ENCODE measurements at regions not wholly inside any gene's neighbourhood (a gene's known extent, or its start where the extent isn't known, plus 50 kb on each side); places are given as distances from the start of the nearest gene placed in this dataset.

DNA sequence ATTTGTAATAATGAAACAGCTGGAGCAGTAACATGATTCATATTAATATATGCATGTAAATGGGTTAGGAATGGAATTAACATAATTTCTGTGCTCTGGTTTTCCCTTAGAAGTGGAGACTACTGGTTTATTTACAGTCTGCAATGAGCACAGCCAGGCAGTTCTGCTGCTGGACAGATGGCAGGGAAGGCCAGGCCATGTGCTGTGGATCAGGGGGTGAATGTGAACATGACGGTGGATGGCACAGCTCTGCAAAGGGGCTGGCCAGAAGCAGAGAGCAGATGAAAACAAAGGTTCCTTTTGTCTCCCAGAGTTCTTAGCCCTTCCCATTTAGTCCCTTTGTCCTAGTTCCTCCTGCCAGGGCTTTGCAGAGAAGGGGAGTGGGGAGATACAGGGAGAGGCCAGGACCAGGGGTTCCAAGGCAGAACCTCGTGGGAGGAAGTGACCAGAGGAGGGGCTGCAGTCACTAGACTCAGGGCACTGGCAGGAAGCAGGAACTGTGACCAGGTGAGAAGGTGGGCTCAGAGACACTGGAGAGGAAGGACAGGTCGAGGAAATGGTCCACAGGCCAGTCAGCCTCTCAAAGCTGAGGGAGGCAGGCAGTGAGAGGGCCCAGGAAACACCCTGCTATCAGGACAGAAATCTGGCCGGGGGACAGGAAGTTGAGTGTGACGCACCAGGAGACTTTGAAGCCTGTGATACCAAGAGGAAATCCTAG is 112.9 kb upstream of the ATP8B1 start:
- DNase-seq (ENCODE audit: low read depth) = no peak

DNA sequence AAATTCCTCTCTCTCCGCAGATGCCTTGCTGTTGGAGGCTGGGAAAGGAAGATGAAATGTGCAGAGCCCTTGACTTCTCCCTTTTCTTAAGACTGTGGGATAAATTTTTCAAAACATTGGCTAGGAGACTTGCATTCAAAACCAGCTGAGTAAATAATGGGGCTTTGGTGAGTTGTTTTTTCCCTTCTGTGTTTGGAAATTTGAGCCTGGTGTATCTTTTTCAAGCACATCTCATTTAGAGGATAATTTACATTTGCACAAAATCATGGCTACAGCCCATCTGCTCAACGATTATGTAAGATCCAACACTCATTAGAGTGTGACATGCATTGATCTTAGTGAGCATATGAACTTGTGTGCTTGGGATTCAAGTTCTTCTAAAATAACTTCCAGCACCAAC is 112.1 kb upstream of the ATP8B1 start:
- no peak for DNase-seq (ENCODE audit: low read depth)

DNA sequence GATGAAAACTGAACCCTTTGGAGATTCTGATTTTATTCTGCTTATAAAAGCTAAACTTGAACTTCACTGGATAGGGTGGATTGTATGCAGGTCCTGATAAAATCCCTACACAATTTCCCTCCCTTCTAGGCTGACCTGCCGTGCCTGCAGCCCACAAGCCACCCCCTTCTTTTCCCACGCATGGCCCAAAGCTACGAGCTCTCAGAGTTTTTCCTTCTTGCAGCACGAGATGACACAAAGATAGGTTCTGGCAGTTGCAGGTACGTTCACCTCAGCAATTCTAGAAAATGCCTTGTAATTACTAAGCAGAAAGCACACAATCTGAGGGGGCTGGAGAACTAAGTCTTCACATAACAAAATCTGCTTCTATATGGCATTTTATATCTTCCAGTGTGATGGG is 110.6 kb upstream of the ATP8B1 start:
- DNase-seq (ENCODE audit: low read depth) = no peak

DNA sequence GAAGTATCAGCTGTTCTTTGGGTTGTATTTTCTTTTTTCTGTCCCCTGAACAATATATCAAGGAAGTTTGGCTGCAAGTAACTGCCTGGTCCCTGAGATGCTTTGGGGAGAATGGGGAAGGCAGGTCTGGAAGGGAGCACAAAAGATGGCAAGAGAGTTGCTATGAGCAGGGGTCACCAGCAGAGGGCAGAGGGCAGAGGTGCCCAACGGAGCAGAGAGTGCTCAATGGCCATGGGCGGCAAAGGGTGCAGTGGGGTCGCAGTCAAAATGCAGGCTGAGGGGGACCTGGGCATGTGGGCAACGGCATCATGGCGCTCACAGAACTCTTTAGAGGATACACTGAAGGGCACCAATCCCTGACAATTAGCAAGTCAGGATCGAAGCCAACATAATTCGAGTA is 107.7 kb upstream of the ATP8B1 start:
- DNase-seq (ENCODE audit: low read depth) = no peak

DNA sequence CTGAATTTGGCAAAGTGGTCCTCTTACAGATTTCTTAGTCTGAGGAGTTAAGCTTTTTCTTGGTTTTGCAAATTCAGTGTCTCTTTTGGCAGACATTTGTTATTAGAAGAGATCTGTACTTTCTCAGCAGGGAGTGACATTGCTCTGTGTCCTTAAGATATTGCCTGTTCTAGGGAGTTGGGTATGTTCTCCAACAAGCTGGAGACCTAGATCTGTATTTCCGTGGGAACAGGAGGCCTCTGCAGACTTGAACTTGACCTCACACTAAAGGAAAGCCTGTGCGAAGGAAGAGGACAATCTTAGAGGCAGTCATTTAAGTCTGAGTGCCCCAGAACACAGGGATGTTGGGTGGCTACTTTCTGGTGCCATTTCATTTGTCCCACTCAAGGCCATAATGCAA is 107.0 kb upstream of the ATP8B1 start:
- DNase-seq (ENCODE audit: low read depth) = no peak

DNA sequence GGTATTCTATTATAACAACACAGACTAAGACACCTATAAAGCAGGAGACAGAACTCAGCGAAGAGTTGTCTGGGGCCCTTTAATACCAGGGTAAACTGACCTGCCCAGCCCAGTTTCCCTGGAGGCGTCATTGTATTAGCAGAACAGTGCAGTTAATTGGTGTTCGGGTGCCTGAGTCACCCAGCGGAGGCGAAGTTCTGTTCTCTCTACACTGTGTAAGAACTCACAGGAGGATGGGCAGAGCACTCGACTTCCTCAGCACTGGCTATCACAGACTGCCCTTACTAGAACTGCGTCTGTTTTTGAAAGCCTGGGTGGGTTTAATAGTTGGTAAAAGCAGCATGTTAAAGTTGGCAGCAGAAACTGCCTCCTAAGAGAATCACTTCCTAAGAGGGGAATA is 106.5 kb upstream of the ATP8B1 start:
- no peak for DNase-seq (ENCODE audit: low read depth)

DNA sequence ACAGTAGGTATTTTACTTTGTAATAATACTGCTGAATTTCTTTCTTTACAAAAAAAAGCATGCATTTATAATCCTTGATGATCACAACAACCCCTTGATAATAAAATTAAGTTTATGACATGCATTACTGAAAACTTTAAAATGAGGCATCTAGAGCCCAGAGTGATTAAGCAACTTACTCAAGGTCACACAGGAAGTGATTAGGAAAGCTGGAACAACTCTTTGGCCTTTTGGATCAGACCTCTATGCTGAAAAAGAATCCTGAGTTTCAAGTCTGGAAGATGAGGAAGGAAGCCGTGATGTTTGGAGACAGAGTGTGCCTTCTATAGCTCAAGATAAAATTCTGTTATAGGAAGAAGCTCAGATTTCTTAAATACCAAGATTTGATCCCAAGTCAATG is 105.0 kb upstream of the ATP8B1 start:
- no peak for DNase-seq (ENCODE audit: low read depth)

DNA sequence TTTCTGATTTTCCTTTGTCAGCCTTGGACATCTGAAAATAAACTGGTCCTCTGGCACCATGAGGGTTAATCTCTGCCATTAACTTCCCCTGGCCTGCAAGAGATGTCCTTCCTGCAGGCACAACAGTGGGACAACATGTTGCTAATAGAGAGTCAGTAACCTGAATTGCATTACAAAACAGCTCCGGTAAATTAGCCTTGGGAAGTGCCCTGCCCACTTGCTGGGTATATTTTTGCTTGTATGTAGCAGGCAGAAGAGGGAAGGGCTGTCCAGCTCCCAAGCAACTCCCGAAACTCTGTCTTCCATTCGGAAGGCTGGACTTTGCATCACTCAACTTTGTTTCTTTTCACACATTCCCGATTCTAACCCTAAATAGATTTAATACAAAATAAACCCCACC is 104.4 kb upstream of the ATP8B1 start:
- DNase-seq (ENCODE audit: low read depth) = no peak

DNA sequence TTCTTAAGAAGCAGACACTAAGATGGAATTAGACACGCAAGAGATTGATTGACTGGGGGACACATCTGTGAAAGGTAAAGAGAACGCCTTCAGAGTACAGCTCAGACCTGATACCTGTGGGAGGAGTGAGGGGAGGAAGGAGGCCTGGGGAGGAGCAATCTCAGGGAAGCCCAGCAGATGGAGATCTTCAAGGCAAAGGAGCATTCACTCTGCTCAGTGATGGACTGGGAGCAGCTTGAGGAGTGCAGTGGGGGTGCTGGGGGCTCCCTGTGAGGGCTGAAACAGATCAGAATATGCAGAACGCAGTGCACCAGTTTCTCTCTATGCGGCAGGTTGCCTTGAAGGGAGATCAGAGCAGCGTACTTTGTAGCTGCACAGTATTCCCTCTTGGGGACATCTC is 103.7 kb upstream of the ATP8B1 start:
- DNase-seq (ENCODE audit: low read depth) = no peak

DNA sequence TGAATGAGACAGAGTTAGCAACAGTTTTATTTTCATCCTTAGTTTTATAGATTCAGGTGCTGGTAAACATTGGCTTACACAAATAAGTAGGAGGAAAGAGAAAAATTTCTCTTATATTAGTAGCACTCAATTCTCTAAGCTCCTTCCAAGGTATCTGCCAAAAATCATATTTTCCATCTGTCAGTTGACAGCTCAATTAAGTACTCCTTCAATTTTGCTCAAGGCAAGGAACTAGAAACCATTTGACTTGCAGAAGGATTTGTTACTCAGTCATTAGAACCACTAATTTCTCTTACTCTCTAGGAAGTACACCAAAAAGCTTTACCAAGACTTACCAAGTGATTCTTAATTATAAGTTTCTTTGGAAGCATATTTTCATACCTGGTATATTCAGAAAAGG is 101.4 kb upstream of the ATP8B1 start:
- DNase-seq (ENCODE audit: low read depth) = no peak

DNA sequence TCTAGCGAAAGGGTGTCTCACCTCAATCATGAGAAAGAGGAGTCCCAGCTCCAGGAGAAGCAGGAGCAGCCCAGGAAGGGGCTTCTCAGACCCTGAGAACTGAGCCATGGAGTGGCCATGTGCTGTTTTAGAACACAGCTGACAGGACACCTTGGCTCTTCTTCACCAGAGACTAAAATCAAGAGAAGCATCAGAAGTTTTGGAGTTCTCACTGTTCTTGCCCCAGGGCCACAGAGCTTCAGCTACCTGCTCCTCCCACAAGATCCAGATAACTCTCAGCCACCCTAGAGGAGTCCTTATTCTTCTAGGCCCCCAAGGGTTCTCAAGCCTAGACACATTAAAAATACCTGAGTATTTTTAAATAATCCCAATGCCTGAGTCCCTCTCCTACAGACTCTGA is 99.6 kb upstream of the ATP8B1 start:
- DNase-seq (ENCODE audit: low read depth) = no peak

DNA sequence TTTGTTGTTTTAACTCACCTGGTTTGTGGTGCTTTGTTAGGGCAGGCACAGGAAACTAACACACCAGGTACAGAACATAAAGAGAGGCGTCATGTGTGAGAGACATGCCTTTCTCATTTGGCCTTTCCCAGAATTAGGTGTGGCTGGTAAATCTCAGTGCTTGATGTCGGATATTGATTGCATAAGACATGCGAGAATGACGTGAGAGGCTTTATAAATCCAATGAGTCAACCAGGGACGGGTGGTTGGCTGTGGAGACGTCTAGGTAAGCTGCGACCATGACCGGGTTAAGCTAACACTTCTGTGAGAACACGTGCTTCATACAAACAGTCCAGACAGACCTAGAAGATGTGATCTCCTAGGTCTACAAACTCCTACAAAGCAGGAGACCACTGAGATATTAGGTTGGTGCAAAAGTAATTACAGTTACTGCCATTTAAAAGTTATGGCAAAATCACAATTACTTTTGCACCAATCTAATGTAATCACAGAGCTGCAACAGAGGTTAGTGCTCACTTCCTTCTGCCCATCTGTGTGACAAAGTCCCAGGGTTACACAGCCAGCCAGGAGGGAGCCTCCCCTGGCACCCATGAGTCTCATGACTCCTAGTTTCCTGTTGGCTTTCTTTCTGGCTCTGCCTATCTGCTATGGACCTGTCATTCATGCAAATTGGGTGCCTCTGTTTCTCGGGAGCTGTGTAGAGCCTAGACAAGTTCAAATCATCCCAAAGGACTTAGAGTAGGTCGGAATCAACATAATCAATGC is 98.9 kb upstream of the ATP8B1 start:
- DNase-seq (ENCODE audit: low read depth) = no peak

DNA sequence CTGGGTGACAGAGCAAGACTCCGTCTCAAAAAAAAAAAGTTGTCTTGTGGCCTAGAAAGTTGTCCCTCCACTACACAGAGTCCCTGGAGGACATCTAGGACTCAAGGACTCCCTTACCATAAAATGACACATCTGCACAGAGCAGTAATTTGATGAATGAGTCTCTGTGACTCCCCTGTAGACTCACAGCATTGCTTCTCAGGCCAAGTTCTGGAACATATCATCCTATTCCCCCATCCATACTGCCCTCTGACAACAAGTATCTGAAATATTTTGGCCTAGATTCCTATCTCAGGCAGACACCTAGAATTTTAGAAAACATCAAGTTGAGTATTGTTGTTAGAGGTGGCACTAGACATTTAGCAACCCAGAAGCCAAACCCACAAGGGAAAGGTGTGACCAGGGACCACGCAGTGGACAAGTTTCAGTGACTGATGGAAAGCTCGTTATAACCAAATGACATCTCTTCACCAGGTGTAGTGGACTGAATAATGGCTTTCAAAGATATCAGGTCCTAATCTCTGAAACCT is 97.9 kb upstream of the ATP8B1 start:
- DNase-seq (ENCODE audit: low read depth) = no peak

DNA sequence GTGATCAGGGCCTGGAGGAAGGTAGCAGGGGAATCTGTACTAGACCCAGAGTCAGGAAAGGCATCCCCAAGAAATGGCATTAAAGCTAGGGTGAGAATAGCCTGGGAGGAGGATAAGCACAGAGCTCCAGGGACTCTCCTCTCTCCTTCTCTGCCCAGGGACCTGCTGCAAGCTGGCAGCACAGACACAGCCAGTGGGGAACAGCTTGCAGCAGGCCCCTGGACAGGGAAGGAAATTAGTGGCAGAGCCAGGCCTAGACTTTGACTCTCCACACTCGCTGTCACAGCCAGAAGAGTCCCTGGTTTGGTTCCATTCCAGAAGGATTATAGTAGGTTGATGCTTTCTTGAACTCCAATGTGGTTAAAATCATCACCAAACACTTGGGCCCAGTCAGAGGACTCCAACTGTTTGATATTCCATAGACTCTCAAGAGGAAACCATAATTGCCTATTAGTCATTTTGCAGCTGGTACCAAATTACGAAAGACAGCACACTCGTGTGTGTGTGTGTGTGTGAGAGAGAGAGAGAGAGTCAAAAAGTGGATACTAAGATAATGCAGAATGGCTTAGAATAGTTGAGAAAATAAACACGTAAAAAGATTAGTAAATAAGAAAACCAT is 95.5 kb upstream of the ATP8B1 start:
- DNase-seq (ENCODE audit: low read depth) = no peak

DNA sequence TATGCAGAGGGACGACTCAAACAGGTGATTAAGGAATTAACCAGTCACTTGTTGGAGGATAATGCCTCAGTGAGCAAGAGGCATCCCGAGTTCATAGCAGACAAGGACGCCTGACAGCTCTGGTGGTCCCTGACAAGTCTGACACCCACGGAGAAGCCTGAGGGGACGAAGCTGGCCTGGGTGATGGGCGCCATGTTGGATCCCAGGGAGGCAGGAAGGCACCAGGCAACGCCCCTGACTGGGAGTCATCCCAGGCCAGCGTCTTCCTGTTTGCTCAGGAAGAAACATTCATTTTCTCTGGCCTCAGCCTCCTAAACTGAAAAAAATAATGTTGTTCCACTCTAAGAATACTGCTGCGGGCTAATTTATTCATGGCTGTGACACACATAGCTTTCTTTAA is 92.1 kb upstream of the ATP8B1 start:
- DNase-seq (ENCODE audit: low read depth) = no peak

DNA sequence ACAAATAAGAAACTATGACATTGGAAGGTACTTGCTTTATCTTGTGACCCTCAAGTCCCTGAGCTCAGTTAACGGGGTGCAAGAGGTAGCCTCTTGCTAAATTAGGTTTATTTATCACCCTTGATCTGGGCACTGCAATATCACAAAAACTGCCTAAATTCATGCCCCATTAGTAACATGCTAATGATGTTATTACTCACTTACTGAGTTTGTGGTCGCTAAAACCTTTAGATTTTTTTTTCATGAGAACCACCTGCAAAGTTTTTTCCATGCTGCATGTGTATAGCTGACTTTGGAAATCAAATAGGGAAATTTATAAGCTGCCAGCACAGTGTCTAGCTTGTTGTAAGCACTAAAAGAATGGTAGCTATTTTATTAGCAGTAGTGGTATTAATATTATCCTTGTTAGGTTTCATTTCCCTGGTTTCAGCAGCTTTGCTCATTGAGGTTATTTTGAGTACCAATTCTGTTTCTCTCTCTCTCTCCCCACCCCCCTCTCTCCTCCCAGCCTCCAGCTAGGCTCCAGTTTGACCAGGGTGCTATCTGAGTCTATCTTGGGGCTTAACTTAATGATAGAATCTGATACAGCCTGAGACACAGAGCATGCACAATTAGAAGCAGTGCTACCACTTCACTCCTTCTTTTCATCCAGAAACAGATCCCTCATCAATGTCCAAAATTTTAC is 88.7 kb upstream of the ATP8B1 start:
- no peak for DNase-seq (ENCODE audit: low read depth)

DNA sequence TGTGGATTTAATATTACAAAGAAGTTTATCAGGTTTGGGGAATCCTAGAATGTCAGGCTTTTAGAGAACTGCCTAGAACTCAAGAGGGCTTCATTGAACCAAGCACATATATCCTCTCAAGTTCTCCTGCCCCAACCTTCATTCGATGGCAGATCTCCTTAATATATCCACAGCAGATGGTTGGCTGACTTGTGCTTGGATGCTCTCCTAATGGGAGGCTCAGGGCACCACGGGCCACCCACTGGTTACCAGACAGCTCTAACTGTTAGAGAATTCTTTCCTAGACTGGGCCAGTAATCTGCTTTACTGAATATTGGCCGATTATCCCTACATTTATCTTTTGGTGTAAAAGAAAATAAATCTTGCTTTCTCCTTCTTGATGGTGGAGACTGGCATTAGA is 87.2 kb upstream of the ATP8B1 start:
- DNase-seq (ENCODE audit: low read depth) = no peak

DNA sequence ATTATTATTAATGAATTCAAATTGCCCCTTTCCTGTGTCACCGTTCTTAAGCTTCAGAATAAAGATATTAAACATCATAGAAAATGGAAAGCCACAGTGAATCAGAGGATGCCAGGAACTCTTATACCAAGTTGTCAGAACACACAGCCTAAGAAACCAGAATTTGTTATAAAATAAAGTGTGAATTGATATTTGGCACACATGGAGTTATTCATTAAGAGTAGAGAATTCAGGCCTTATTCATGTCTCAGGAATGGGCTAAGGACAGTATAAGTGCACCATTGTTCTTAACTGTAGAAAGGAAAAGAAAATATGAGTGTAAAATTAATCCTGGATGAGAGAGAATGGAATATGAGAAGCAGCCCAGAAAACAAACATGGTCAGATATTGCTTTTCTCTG is 86.7 kb upstream of the ATP8B1 start:
- no peak for DNase-seq (ENCODE audit: low read depth)

DNA sequence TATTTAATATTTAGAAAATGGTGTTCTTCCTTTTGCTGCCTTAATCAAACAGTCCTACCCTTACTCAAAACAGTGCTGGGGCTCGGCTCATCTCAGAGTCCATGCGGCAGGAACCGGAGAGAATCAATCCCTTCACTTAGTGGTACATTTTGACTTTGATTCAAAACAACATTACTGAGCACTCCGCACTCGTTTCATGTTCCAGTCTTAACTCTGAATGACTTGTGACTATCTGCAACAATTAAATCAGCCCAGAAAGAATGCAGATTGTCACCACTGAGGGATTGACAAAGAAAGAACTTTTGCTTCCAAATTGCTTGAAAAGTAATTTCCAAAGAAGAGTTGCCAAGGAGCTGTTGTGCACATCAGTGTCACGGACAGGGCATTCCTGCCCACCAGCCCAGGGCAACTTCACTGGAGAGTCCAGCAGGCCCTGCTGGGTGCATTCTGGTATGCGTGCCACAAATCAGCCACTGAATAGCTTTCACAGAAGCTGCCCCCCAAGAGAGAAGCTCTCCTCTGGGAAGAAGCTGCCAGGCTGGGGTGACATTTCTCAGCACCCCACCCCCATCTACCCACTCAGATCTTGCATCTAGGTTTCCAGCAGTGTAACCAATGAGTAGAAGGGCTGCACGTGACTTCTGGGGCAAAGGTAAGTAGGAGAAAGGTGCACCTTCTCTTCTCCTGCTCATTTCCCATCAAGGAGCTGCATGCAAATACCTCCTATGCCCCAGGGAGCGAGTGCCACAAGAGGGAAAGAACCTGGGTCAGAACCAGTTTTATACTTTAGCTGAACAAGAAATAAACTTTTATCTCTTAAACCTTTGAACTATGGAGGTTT is 84.6 kb upstream of the ATP8B1 start:
- DNase-seq (ENCODE audit: low read depth) = no peak

DNA sequence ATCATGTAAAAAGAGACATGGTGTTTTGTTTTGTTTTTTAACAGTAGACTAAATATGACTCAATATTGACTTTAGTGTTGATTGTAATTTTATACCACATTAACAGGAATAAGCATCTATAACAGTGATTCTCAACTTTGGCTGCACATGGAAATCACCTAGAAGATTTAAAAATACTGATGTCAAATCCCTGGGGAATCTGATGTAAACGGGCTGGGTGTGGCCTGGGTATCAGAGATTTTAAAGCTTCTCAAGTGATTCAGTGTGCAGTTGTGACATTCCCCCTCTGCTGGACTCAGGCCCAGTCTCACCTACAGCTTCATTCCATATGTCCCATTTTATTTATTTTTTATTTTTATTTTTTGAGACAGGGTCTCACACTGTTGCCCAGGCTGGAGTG is 82.8 kb upstream of the ATP8B1 start:
- no peak for DNase-seq (ENCODE audit: low read depth)

DNA sequence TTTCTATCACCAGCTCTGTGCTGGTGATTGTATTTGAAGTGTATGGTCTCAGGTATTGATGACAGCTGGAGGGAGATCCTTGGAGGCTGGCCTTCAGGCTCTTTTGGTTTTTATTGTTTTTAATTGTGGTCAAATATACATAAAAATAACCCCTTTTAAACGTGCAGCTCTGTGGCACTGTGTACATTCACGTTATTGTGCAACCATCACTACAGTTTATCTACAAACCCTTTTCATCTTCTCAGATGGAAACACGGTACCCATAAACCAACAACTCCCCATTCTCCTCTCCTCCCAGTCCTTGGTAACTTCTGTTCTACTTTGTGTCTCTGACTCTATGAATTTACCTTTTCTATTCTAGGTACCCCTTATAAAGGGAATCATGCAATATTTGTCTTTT is 79.3 kb upstream of the ATP8B1 start:
- no peak for DNase-seq (ENCODE audit: low read depth)

Data from stimulated activated CD4-positive, alpha-beta T cell treated with anti-CD3 and anti-CD28 coated beads, Interleukin-2, amount 100 ng/mL, for 4 hours (primary cell).